ENCODE measurements at regions not wholly inside any gene's neighbourhood (a gene's known extent, or its start where the extent isn't known, plus 50 kb on each side); places are given as distances from the start of the nearest gene placed in this dataset.

GRCh38 chr1:55334160-55334559 is 119.0 kb upstream of the USP24 start:
- no peak overlapping the region for H3K4me3 ChIP-seq (ENCODE audit: low read depth, low read length)
- TF ChIP-seq CTCF (IDR thresholded peaks at IDR 0.05; ENCODE audit: borderline replicate concordance, insufficient read depth, low read depth, low read length): no peak

DNA sequence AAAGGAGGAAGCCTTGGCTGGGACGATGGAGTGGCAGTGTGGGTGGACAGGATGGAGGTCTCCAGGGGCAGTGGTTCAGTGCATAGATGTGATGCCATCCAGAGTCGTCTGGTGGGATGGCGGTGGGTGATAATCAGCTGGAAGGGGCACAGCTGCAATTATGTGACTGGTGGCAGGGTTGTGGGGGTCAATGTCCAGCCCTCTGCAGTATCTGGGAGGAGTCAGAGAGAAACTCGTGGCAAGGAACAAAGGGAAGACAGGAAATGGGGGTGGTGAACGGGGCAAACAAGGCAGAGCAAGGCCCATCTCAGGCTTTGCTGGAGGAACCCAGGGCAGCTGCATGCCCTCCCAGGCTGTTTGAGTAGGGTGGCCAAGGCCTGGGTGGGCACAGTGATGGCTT is 118.3 kb upstream of the USP24 start:
- H3K4me3 ChIP-seq (ENCODE audit: low read depth, low read length): no peak overlapping the region
- TF ChIP-seq CTCF (IDR thresholded peaks at IDR 0.05; ENCODE audit: borderline replicate concordance, insufficient read depth, low read depth, low read length): no peak

DNA sequence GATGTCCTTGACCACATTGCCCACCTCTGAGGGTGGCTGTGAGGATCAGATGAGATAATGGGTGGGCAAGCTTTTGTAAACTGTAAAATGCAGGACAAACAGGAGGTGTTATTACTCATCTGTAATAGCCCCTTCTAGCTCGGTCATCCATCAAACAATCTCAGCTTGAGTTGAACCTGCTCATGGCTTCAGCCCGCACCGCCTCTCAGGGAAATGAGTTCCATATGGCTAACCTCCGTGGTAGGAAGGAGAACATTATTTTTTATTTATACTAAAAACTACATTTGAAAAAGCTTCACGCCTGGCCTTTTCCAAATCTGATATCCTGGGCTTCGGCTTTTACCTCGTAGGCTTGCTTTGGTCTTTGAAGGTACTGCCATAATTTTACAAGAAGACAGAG is 116.2 kb upstream of the USP24 start:
- H3K4me3 ChIP-seq (ENCODE audit: low read depth, low read length): no peak overlapping the region
- no peak for TF ChIP-seq CTCF (IDR thresholded peaks at IDR 0.05; ENCODE audit: borderline replicate concordance, insufficient read depth, low read depth, low read length)

DNA sequence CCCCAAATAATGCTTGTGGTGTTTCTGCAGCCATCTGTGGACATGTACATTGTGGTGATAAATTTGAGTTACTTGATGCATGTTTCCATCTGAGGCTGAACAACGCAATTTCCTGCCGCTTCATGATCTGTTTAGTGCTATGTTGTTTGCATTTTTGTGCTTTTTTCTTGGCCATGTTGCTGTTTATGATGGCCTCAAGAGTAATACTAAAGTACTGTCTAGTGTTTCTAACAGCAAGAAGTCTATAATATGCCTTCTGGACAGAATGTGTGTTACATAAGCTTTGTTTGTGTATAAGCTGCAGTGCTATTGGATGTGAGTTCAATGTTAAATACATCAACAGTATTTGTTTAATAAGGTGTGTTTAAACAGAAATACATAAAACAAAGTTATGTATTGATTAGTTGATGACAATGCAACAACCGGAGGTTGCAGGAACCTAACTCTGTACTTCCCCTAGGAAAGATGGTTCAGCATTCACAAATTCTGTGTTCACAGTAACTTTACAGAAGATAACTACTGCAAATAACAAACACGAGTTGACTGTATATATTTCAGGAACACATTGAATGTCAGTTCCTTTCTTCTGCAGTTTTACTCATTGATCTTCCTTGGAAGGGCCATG is 114.8 kb upstream of the USP24 start:
- no peak overlapping the region for H3K4me3 ChIP-seq (ENCODE audit: low read depth, low read length)
- TF ChIP-seq CTCF (IDR thresholded peaks at IDR 0.05; ENCODE audit: borderline replicate concordance, insufficient read depth, low read depth, low read length): no peak

GRCh38 chr1:55329091-55329490 is 113.9 kb upstream of the USP24 start:
- no peak for TF ChIP-seq CTCF (IDR thresholded peaks at IDR 0.05; ENCODE audit: borderline replicate concordance, insufficient read depth, low read depth, low read length)
- no peak overlapping the region for H3K4me3 ChIP-seq (ENCODE audit: low read depth, low read length)

DNA sequence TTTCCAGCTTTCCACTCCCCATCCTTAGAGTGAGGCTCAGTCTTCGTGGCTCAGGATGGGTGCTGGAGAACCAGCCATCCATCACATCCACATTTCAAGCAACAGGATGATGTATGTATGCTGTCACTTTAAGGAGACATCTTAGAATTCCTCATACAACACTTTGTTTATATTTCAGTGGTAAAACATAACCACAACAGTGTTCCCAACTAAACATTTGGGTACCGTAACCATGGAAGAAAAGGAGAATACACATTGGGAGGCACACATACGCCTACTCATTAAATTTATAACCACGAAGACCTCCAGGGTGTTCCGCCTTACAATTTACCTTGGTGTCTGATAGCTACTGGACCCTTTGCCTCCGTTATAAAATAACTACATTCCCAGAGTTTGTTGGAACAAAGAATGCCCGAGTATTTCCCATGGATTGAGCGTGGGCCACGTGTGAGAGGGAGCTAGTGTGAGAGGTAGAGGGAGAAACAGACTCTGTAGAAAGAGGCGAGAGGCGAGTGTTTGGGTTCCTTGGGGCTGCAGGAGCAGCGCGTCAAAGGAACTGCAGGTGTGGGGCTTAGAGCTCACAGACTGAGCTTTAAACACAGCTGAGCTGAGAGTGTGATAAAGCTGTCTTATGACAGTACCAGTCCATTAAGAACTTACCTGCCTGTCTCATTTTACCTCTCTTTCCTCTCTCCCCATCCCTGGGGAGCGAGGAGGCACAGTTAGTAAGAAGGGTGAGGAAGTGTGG is 111.5 kb upstream of the USP24 start:
- H3K4me3 ChIP-seq (ENCODE audit: low read depth, low read length): no peak overlapping the region
- TF ChIP-seq CTCF (IDR thresholded peaks at IDR 0.05; ENCODE audit: borderline replicate concordance, insufficient read depth, low read depth, low read length): no peak

DNA sequence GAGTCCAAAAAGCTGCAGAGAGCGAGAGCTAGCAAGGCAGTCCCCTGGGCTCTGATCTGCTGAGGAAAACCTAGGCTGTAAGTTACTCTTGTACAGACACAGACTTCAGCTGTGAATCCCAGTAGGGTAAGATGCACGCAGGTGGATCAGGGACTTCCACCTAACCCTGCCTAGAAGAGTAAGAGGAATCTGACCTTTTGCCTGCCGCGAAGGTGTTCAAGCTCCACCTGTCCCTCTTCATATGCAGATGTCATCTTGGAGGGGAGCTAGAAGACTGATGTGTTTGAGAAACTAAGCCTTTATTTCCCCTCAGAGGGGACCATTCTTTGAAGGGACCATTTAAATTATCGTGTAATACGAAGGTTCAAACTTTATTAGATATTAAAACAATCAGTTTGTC is 108.6 kb upstream of the USP24 start:
- no peak for TF ChIP-seq CTCF (IDR thresholded peaks at IDR 0.05; ENCODE audit: borderline replicate concordance, insufficient read depth, low read depth, low read length)
- no peak overlapping the region for H3K4me3 ChIP-seq (ENCODE audit: low read depth, low read length)

Data from GM12875 (cell line).